HepG2 (cell line): ENCODE measurements at regions not wholly inside any gene's neighbourhood (a gene's known extent, or its start where the extent isn't known, plus 50 kb on each side); places are given as distances from the start of the nearest gene placed in this dataset.

Experiments used
- ATAC-seq: fragments of 200-7000 bp; cut with Tn5 transposase; 3 replicates; pipeline ENCODE4 v1.9.1; 2020; ENCODE audit warnings: mild to moderate bottlenecking, moderate library complexity
- BruUV-seq: library from RNA; stranded (reverse); fragments of 400-500 nt; replicated peaks from 2 replicates; lab custom pipeline; 2021; lab: Mats Ljungman, UMichigan
- CTCF ChIA-PET: fragments of 300-600 bp; formaldehyde crosslinking; extraction: SDS; loops from one replicate; lab custom pipeline; 2021; ENCODE audit warnings: low total read pairs, inconsistent platforms, low intra/inter-chr PET ratio; lab: Yijun Ruan, JAX
- POLR2A ChIA-PET: fragments of 350-600 bp; sonication (Branson Sonifier 250); formaldehyde crosslinking; loops from one replicate; lab custom pipeline; 2020; ENCODE audit warnings: antibody characterized with exemption, inconsistent platforms; lab: Yijun Ruan, JAX
- DNase-seq: peaks from one replicate; pipeline ENCODE4 v3.0.0-alpha.2; 2015; ENCODE audit warnings: low spot score
- FAIRE-seq: peaks from 3 replicates; lab custom pipeline; 2011; peaks lifted over from hg19 to GRCh38; lab: Jason Lieb, UNC
- H2AFZ ChIP-seq: one replicate; pipeline ENCODE4 v1.6.1; 2011; ENCODE audit warnings: low read length, inconsistent platforms
- H3K27ac ChIP-seq: fragments of 300-600 bp; 3 replicates; pipeline ENCODE4 v1.8.0; 2011; ENCODE audit warnings: mixed run types, mild to moderate bottlenecking, mixed read lengths, low read length, inconsistent platforms; ENCODE audit not compliant: insufficient read depth; ENCODE audit errors: extremely low read length
- H3K27me3 ChIP-seq, 2 experiments: fragments of 200-600 bp in 1 of 2; 2 replicates in 1 of 2; 3 replicates in 1 of 2; pipeline versions ENCODE4 v1.6.0 to v1.8.0; 2011; ENCODE audit warnings: low read length in 2 of 2, mild to moderate bottlenecking in 2 of 2, moderate library complexity in 2 of 2, inconsistent platforms in 1 of 2; ENCODE audit not compliant: insufficient read depth in 2 of 2, control insufficient read depth in 1 of 2
- H3K36me3 ChIP-seq, 2 experiments: fragments of 200-600 bp in 1 of 2; replicated peaks in 1 of 2; 2 replicates in 1 of 2; 3 replicates in 1 of 2; pipeline versions ENCODE4 v1.5.1 to v1.8.0; 2011; ENCODE audit warnings: low read length in 2 of 2, inconsistent platforms in 1 of 2; ENCODE audit not compliant: insufficient read depth in 2 of 2, control insufficient read depth in 1 of 2
- H3K4me1 ChIP-seq: 2 replicates; pipeline ENCODE4 v1.5.1; 2012; ENCODE audit warnings: low read length, inconsistent platforms; ENCODE audit not compliant: insufficient read depth
- H3K4me2 ChIP-seq: 2 replicates; pipeline ENCODE4 v1.6.0; 2011; ENCODE audit warnings: low read depth, low read length, inconsistent platforms
- H3K4me3 ChIP-seq, 3 experiments: fragments of 200-600 bp in 1 of 3; sonication (generic), shearing (Covaris generic) in 1 of 3; replicated peaks in 1 of 3; 2 replicates each; pipeline ENCODE4 v1.5.1; 2011 to 2016; ENCODE audit warnings: low read length in 3 of 3, inconsistent platforms in 2 of 3, low read depth in 2 of 3, mild to moderate bottlenecking in 2 of 3, control low read depth in 1 of 3, mixed read lengths in 1 of 3; ENCODE audit not compliant: insufficient read depth in 1 of 3
- H3K79me2 ChIP-seq: one replicate; pipeline ENCODE4 v1.6.1; 2011; ENCODE audit warnings: low read length, inconsistent platforms; ENCODE audit not compliant: insufficient read depth
- H3K9ac ChIP-seq: 2 replicates; pipeline ENCODE4 v1.6.0; 2011; ENCODE audit warnings: mild to moderate bottlenecking, low read depth, low read length, inconsistent platforms; ENCODE audit not compliant: insufficient read depth
- H3K9me3 ChIP-seq: 2 replicates; pipeline ENCODE4 v1.5.1; 2012; ENCODE audit warnings: mild to moderate bottlenecking, low read length
- H4K20me1 ChIP-seq: 2 replicates; pipeline ENCODE4 v1.6.0; 2011; ENCODE audit warnings: inconsistent platforms, mild to moderate bottlenecking, low read length, moderate library complexity; ENCODE audit not compliant: insufficient read depth
- ARNT ChIP-seq: fragments of 450-650 bp; IDR thresholded peaks from 2 replicates; pipeline ENCODE4 v1.6.1; 2017
- KAT7 ChIP-seq: IDR thresholded peaks from 2 replicates; pipeline ENCODE4 v1.6.1; 2018; ENCODE audit warnings: borderline replicate concordance, missing compliant biosample characterization
- KLF12 ChIP-seq: sonication (generic); formaldehyde crosslinking; IDR thresholded peaks from 2 replicates; pipeline ENCODE4 v1.4.0; 2020; ENCODE audit warnings: missing genetic modification reagents, borderline replicate concordance
- NFE2L2 ChIP-seq: fragments of 150-350 bp; IDR thresholded peaks from 2 replicates; pipeline ENCODE4 v1.6.1; 2014; ENCODE audit warnings: low read length
- NFIB ChIP-seq: sonication (generic); formaldehyde crosslinking; IDR thresholded peaks from 2 replicates; pipeline ENCODE4 v1.9.0; 2021; ENCODE audit warnings: missing genetic modification reagents, mild to moderate bottlenecking, borderline replicate concordance
- SAP130 ChIP-seq: IDR thresholded peaks from 2 replicates; pipeline ENCODE4 v1.6.1; 2016; ENCODE audit warnings: low read depth
- YY1 ChIP-seq: IDR thresholded peaks from 2 replicates; pipeline ENCODE4 v1.6.1; 2011; ENCODE audit warnings: low read length, low read depth, moderate library complexity, mild to moderate bottlenecking; ENCODE audit not compliant: insufficient read depth, insufficient replicate concordance
- ZMYM4 ChIP-seq: sonication (generic); formaldehyde crosslinking; IDR thresholded peaks from 2 replicates; pipeline ENCODE4 v1.8.1; 2023; ENCODE audit warnings: mild to moderate bottlenecking, missing genetic modification reagents
- ZNF12 ChIP-seq: sonication (generic); formaldehyde crosslinking; IDR thresholded peaks from 2 replicates; pipeline ENCODE4 v1.5.0; 2020; ENCODE audit warnings: missing genetic modification reagents
- ZNF160 ChIP-seq: sonication (generic); formaldehyde crosslinking; IDR thresholded peaks from 2 replicates; pipeline ENCODE4 v1.8.0; 2022; ENCODE audit warnings: mild to moderate bottlenecking, inconsistent platforms, missing genetic modification reagents
- ZNF230 ChIP-seq: sonication (generic); formaldehyde crosslinking; IDR thresholded peaks from 2 replicates; pipeline ENCODE4 v1.4.0; 2020; ENCODE audit warnings: mild to moderate bottlenecking, missing genetic modification reagents
- ZNF260 ChIP-seq: sonication (generic); formaldehyde crosslinking; IDR thresholded peaks from 2 replicates; pipeline ENCODE4 v1.4.0; 2020; ENCODE audit warnings: missing genetic modification reagents, low read depth, mild to moderate bottlenecking, borderline replicate concordance
- ZNF441 ChIP-seq: sonication (generic); formaldehyde crosslinking; IDR thresholded peaks from 2 replicates; pipeline ENCODE4 v1.7.0; 2021; ENCODE audit warnings: missing genetic modification reagents, borderline replicate concordance
- WGBS: methylation state at CpG from one replicate; pipeline ENCODE4 v1.1.6; 2017; ENCODE audit warnings: low lambda C conversion rate; 5-methylcytosine and 5-hydroxymethylcytosine counted together
- in situ Hi-C: cut with HindIII; loops from 2 replicates; pipeline ENCODE4 v1.10.0; 2017; ENCODE audit warnings: low pct_unique_long_range_greater_than_20kb; ENCODE audit not compliant: extremely low pct_ligation_motif_present
- intact Hi-C: fragments of 100-400 bp; cut with micrococcal nuclease; formaldehyde crosslinking; loops from one replicate; pipeline ENCODE4 v1.10.0; 2022; ENCODE audit not compliant: unreplicated experiment
- TF ChIP-seq, protein P1 (sequence below): sonication (generic); formaldehyde crosslinking; IDR thresholded peaks from 2 replicates; pipeline ENCODE4 v1.5.1; 2020; ENCODE audit warnings: mild to moderate bottlenecking, missing genetic modification reagents, moderate library complexity
- TF ChIP-seq, protein P2 (sequence below): sonication (generic); formaldehyde crosslinking; IDR thresholded peaks from 2 replicates; pipeline ENCODE4 v1.4.0; 2020; ENCODE audit warnings: low read depth, missing genetic modification reagents
- TF ChIP-seq, protein P3 (sequence below): sonication (generic); formaldehyde crosslinking; IDR thresholded peaks from 2 replicates; pipeline ENCODE4 v1.4.0; 2020; ENCODE audit warnings: mild to moderate bottlenecking, missing genetic modification reagents

DNA sequence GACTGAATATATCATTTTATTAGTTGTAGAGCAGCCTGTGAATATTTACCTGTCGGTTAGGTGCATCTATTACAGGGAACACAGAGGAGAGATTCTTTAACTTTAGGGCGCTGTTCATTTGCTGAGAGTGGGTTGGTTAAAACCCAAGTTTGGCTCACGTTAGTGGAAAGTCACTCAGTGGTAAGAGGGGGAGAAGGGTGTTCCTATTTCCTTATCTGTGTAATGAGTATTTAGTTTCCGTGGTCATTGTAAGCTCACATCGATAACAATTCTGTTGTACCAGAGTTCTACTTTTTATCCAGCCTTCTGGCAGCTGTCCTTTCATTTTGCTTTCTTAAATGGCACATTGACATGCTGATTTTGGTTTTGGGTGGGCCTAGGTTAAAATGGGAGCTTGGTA, 773.2 kb upstream of the ADAMTS5 start:
- CTCF ChIA-PET = no interaction called here

More for the DNA sequence above, 773.2 kb upstream of the ADAMTS5 start:
- Histone ChIP-seq H3K4me3 (no peak overlapping the region), H3K9ac (no peak overlapping the region), H2AFZ (no peak overlapping the region), H3K4me2 (no peak overlapping the region), H3K27ac (no peak overlapping the region), H3K4me1 (no peaks in the 10 kb centered on the region)
- no peak for DNase-seq
- no TSS peak for BruUV-seq
- intact Hi-C loops = no loop called here
- in situ Hi-C loops = no loop called here
- FAIRE-seq = no peak
- 12% methylated on average over 5 of the region's 5 CpGs for WGBS
- TF ChIP-seq ZMYM4 (CRISPR knock-in tag) (no peak), ZNF12 (no peak), YY1 (no peak), KAT7 (CRISPR knock-in tag) (no peak), KLF12 (CRISPR knock-in tag) (no peak), ZNF230 (CRISPR knock-in tag) (no peak), ZNF160 (CRISPR knock-in tag) (no peak), SAP130 (CRISPR knock-in tag) (no peak), ARNT (no peak), NFIB (CRISPR knock-in tag) (no peak), ZNF260 (CRISPR knock-in tag) (no peak), NFE2L2 (no peak), ZNF441 (CRISPR knock-in tag) (no peak)
- TF ChIP-seq, protein P1, sequence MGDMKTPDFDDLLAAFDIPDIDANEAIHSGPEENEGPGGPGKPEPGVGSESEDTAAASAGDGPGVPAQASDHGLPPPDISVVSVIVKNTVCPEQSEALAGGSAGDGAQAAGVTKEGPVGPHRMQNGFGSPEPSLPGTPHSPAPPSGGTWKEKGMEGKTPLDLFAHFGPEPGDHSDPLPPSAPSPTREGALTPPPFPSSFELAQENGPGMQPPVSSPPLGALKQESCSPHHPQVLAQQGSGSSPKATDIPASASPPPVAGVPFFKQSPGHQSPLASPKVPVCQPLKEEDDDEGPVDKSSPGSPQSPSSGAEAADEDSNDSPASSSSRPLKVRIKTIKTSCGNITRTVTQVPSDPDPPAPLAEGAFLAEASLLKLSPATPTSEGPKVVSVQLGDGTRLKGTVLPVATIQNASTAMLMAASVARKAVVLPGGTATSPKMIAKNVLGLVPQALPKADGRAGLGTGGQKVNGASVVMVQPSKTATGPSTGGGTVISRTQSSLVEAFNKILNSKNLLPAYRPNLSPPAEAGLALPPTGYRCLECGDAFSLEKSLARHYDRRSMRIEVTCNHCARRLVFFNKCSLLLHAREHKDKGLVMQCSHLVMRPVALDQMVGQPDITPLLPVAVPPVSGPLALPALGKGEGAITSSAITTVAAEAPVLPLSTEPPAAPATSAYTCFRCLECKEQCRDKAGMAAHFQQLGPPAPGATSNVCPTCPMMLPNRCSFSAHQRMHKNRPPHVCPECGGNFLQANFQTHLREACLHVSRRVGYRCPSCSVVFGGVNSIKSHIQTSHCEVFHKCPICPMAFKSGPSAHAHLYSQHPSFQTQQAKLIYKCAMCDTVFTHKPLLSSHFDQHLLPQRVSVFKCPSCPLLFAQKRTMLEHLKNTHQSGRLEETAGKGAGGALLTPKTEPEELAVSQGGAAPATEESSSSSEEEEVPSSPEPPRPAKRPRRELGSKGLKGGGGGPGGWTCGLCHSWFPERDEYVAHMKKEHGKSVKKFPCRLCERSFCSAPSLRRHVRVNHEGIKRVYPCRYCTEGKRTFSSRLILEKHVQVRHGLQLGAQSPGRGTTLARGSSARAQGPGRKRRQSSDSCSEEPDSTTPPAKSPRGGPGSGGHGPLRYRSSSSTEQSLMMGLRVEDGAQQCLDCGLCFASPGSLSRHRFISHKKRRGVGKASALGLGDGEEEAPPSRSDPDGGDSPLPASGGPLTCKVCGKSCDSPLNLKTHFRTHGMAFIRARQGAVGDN (CRISPR knock-in tag) = no peak
- TF ChIP-seq, protein P2, sequence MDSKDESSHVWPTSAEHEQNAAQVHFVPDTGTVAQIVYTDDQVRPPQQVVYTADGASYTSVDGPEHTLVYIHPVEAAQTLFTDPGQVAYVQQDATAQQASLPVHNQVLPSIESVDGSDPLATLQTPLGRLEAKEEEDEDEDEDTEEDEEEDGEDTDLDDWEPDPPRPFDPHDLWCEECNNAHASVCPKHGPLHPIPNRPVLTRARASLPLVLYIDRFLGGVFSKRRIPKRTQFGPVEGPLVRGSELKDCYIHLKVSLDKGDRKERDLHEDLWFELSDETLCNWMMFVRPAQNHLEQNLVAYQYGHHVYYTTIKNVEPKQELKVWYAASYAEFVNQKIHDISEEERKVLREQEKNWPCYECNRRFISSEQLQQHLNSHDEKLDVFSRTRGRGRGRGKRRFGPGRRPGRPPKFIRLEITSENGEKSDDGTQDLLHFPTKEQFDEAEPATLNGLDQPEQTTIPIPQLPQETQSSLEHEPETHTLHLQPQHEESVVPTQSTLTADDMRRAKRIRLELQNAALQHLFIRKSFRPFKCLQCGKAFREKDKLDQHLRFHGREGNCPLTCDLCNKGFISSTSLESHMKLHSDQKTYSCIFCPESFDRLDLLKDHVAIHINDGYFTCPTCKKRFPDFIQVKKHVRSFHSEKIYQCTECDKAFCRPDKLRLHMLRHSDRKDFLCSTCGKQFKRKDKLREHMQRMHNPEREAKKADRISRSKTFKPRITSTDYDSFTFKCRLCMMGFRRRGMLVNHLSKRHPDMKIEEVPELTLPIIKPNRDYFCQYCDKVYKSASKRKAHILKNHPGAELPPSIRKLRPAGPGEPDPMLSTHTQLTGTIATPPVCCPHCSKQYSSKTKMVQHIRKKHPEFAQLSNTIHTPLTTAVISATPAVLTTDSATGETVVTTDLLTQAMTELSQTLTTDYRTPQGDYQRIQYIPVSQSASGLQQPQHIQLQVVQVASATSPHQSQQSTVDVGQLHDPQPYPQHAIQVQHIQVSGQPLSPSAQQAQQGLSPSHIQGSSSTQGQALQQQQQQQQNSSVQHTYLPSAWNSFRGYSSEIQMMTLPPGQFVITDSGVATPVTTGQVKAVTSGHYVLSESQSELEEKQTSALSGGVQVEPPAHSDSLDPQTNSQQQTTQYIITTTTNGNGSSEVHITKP (CRISPR knock-in tag) = no peak
- TF ChIP-seq, protein P3, sequence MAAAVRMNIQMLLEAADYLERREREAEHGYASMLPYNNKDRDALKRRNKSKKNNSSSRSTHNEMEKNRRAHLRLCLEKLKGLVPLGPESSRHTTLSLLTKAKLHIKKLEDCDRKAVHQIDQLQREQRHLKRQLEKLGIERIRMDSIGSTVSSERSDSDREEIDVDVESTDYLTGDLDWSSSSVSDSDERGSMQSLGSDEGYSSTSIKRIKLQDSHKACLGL (CRISPR knock-in tag) = no peak
- TF ChIP-seq, all 625 proteins: peak for 0
- no peaks in the 10 kb centered on the region for H3K27me3 ChIP-seq
- POLR2A ChIA-PET = no interaction called here
- no peaks in the 10 kb centered on the region for H3K79me2 ChIP-seq
- H3K36me3 ChIP-seq = no peaks in the 10 kb centered on the region
- no peak for ATAC-seq
- H4K20me1 ChIP-seq = no peaks in the 10 kb centered on the region
- peaks cover 90% of the 10 kb centered on the region for H3K9me3 ChIP-seq
